GM12878 (cell line): ENCODE measurements at regions not wholly inside any gene's neighbourhood (a gene's known extent, or its start where the extent isn't known, plus 50 kb on each side); places are given as distances from the start of the nearest gene placed in this dataset.

ENCODE experiments used
- ATAC-seq: fragments of 200-7000 bp; cut with Tn5 transposase; 3 replicates; pipeline ENCODE4 v1.9.1; 2020; ENCODE audit warnings: mild to moderate bottlenecking, moderate library complexity
- BruUV-seq: library from RNA; stranded (reverse); fragments of 400-500 nt; replicated peaks from 2 replicates; lab custom pipeline; 2021; lab: Mats Ljungman, UMichigan
- CTCF ChIA-PET: fragments of 300-600 bp; sonication (Branson Sonifier 250); formaldehyde crosslinking; extraction: SDS; loops from one replicate; lab custom pipeline; 2021; ENCODE audit warnings: inconsistent platforms; lab: Yijun Ruan, JAX
- POLR2A ChIA-PET: fragments of 350-600 bp; formaldehyde crosslinking; extraction: SDS; loops from one replicate; lab custom pipeline; 2021; ENCODE audit warnings: inconsistent platforms; lab: Charles Lee
- RAD21 ChIA-PET: fragments of 300-600 bp; sonication (Branson Sonifier 250); formaldehyde crosslinking; loops from one replicate; lab custom pipeline; 2023; ENCODE audit warnings: antibody characterized with exemption; ENCODE audit not compliant: unreplicated experiment; lab: Charles Lee
- SMC1A ChIA-PET: fragments of 300-600 bp; sonication (Branson Sonifier 250); formaldehyde crosslinking; loops from one replicate; lab custom pipeline; 2023; ENCODE audit not compliant: unreplicated experiment, uncharacterized antibody; lab: Charles Lee
- DNase-seq: peaks from one replicate; pipeline ENCODE4 v3.0.0-alpha.2; 2011; ENCODE audit warnings: low read depth, low spot score
- FAIRE-seq: peaks from 3 replicates; lab custom pipeline; 2011; peaks lifted over from hg19 to GRCh38; lab: Jason Lieb, UNC
- H2AFZ ChIP-seq: 2 replicates; pipeline ENCODE4 v1.6.0; 2011; ENCODE audit warnings: low read depth, low read length, control low read depth; ENCODE audit not compliant: control insufficient read depth
- H3K27ac ChIP-seq: 2 replicates; pipeline ENCODE4 v1.5.1; 2011; ENCODE audit warnings: control low read depth; ENCODE audit not compliant: control insufficient read depth, insufficient read depth
- H3K27me3 ChIP-seq, 2 experiments: replicated peaks in 1 of 2; 2 replicates each; pipeline versions ENCODE4 v1.6.0 to v1.6.1; 2011; ENCODE audit warnings: low read length in 1 of 2; ENCODE audit not compliant: control insufficient read depth in 2 of 2, insufficient read depth in 2 of 2
- H3K36me3 ChIP-seq, 2 experiments: 2 replicates each; pipeline ENCODE4 v1.5.1; 2011; ENCODE audit warnings: low read length in 1 of 2; ENCODE audit not compliant: control insufficient read depth in 2 of 2, insufficient read depth in 2 of 2
- H3K4me1 ChIP-seq: 2 replicates; pipeline ENCODE4 v1.6.1; 2011; ENCODE audit warnings: mild to moderate bottlenecking, low read length, moderate library complexity, mixed read lengths; ENCODE audit not compliant: control insufficient read depth, insufficient read depth
- H3K4me2 ChIP-seq: 2 replicates; pipeline ENCODE4 v1.6.0; 2011; ENCODE audit warnings: control low read depth; ENCODE audit not compliant: control insufficient read depth, insufficient read depth
- H3K4me3 ChIP-seq: fragments of 200-600 bp; sonication (generic); 2 replicates; pipeline ENCODE4 v1.5.1; 2016
- H3K79me2 ChIP-seq: 2 replicates; pipeline ENCODE4 v1.6.0; 2011; ENCODE audit warnings: low read length; ENCODE audit not compliant: control insufficient read depth, insufficient read depth
- H3K9ac ChIP-seq: 2 replicates; pipeline ENCODE4 v1.8.0; 2011; ENCODE audit warnings: low read length, control low read depth, mixed read lengths; ENCODE audit not compliant: control insufficient read depth, insufficient read depth
- H3K9me3 ChIP-seq: replicated peaks from 3 replicates; pipeline ENCODE4 v1.5.1; 2011; ENCODE audit warnings: mild to moderate bottlenecking, low read length; ENCODE audit not compliant: control insufficient read depth, insufficient read depth
- H4K20me1 ChIP-seq: 2 replicates; pipeline ENCODE4 v1.6.0; 2011; ENCODE audit not compliant: control insufficient read depth, insufficient read depth
- CBX3 ChIP-seq: fragments of 200-600 bp; sonication (generic); IDR thresholded peaks from 2 replicates; pipeline ENCODE4 v1.6.1; 2016; ENCODE audit warnings: low read depth, borderline replicate concordance
- JUND ChIP-seq: IDR thresholded peaks from 2 replicates; pipeline ENCODE4 v1.6.1; 2012; ENCODE audit warnings: low read depth, mild to moderate bottlenecking, low read length, improper control_type of control experiment, moderate library complexity
- KDM1A ChIP-seq: fragments of 200-600 bp; sonication (generic); IDR thresholded peaks from 2 replicates; pipeline ENCODE4 v1.6.1; 2016; ENCODE audit warnings: borderline replicate concordance
- MTA2 ChIP-seq: fragments of 450-650 bp; IDR thresholded peaks from 2 replicates; pipeline ENCODE4 v1.6.1; 2016; ENCODE audit warnings: low read depth, mild to moderate bottlenecking, moderate library complexity
- NR2F1 ChIP-seq: fragments of 450-650 bp; conservative IDR thresholded peaks from 2 replicates; pipeline ENCODE4 v1.6.1; 2017; ENCODE audit warnings: mild to moderate bottlenecking
- POLR2AphosphoS2 ChIP-seq: IDR thresholded peaks from 2 replicates; pipeline ENCODE4 v1.6.1; 2011; ENCODE audit warnings: low read depth, mild to moderate bottlenecking, low read length, improper control_type of control experiment, moderate library complexity
- SMAD1 ChIP-seq: fragments of 450-650 bp; IDR thresholded peaks from 2 replicates; pipeline ENCODE4 v1.6.1; 2018; ENCODE audit warnings: mild to moderate bottlenecking, low read depth; ENCODE audit not compliant: partially characterized antibody
- SMARCA5 ChIP-seq: fragments of 450-650 bp; IDR thresholded peaks from 2 replicates; pipeline ENCODE4 v1.6.1; 2017; ENCODE audit warnings: mild to moderate bottlenecking
- SPI1 ChIP-seq: IDR thresholded peaks from 2 replicates; pipeline ENCODE4 v1.6.1; 2011; ENCODE audit warnings: low read depth, mild to moderate bottlenecking, low read length, moderate library complexity, borderline replicate concordance; ENCODE audit not compliant: insufficient read depth
- ZNF24 ChIP-seq: fragments of 450-650 bp; IDR thresholded peaks from 2 replicates; pipeline ENCODE4 v1.6.1; 2017; ENCODE audit warnings: antibody characterized with exemption, mild to moderate bottlenecking
- WGBS: methylation state at CpG from one replicate; pipeline ENCODE4 v1.1.6; 2016; ENCODE audit warnings: low lambda C conversion rate; ENCODE audit not compliant: insufficient replicate concordance, insufficient coverage; ENCODE audit errors: missing lambda C conversion rate; 5-methylcytosine and 5-hydroxymethylcytosine counted together
- in situ Hi-C: fragments of 300-500 bp; cut with MboI; formaldehyde crosslinking; loops from 9 replicates; pipeline ENCODE4 v1.14.3; 2018; ENCODE audit warnings: mixed read lengths
- intact Hi-C: fragments of 100-400 bp; cut with micrococcal nuclease; formaldehyde crosslinking; loops from one replicate; pipeline ENCODE4 v1.14.2; 2022; ENCODE audit not compliant: unreplicated experiment
- TF ChIP-seq, protein P1 (sequence below): fragments of 450-650 bp; formaldehyde crosslinking; IDR thresholded peaks from 2 replicates; pipeline ENCODE4 v1.4.0; 2022; ENCODE audit warnings: mild to moderate bottlenecking, moderate library complexity
- TF ChIP-seq, protein P2 (sequence below): fragments of 150-350 bp; IDR thresholded peaks from 2 replicates; pipeline ENCODE4 v1.6.1; 2014; ENCODE audit warnings: mild to moderate bottlenecking, low read depth, low read length
- TF ChIP-seq, protein P3 (sequence below): fragments of 450-650 bp; formaldehyde crosslinking; IDR thresholded peaks from 2 replicates; pipeline ENCODE4 v1.5.0; 2022; ENCODE audit warnings: mild to moderate bottlenecking, missing genetic modification characterization

DNA sequence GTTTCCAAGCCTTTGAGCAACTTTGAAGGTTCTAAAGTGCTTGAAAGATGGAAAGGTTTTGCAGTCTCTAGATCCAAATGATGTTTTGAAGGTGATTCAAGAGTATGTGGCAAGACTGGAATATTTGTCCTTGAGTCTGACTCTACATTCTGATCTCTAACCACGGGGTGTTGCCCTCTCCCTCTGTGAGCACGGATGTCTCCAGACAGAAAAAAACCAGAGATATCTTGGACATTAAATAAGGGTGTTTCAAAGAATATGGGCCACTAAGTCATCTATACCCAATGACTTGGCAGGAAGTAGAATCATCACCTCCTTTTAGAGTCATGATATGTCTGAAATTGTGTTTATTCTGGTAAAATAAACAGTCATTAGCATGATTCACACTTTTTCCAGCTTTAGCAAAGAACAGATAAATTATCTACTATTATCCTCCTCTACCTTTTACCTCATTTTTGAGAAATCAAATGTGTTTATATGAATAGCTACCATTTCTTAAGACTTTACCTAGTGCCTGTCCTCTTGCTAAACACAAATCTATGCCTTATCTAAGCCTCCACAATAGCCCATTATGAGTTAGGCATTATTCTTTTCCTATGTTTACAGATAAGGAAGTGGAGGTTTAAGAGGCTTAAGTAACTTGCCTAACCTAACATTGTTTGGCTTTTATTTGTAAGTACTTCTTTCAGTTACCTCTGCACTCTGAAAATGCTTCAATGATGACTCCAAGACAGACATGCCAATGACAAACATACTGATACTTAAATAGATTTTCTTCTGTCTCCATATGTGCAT is 384.4 kb downstream of the BMP2 start:
- no peak overlapping the region for H2AFZ ChIP-seq
- H3K27ac ChIP-seq = no peak overlapping the region
- ChIA-PET CTCF (interaction anchor here (1.0 to 1.8 kb wide), 6 partner anchors 10 to 386 kb away, joined by 3 to 11 read pairs (median 3); no protein-coding TSS in a partner anchor), POLR2A (no interaction called here), RAD21 (no interaction called here), SMC1A (interaction anchor here (0.7 to 2.0 kb wide), 9 partner anchors 8 to 240 kb away, joined by 3 to 6 read pairs (median 5); no protein-coding TSS in a partner anchor)
- no peaks in the 10 kb centered on the region for H3K79me2 ChIP-seq
- no peak for FAIRE-seq
- no peak for DNase-seq
- H3K4me2 ChIP-seq = no peak overlapping the region
- 0% methylated on average over 2 of the region's 2 CpGs for WGBS
- no peaks in the 10 kb centered on the region for H4K20me1 ChIP-seq
- H3K4me1 ChIP-seq = no peaks in the 10 kb centered on the region
- H3K36me3 ChIP-seq = no peaks in the 10 kb centered on the region
- intact Hi-C loops (no loop called here), in situ Hi-C loops (no loop called here)
- BruUV-seq = no TSS peak
- H3K9me3 ChIP-seq = no peaks in the 10 kb centered on the region
- no peaks in the 10 kb centered on the region for H3K27me3 ChIP-seq
- no peak overlapping the region for H3K9ac ChIP-seq
- no peak overlapping the region for H3K4me3 ChIP-seq
- no peak for ATAC-seq
- TF ChIP-seq MTA2 (no peak), POLR2AphosphoS2 (no peak), SMAD1 (no peak), CBX3 (no peak), KDM1A (no peak), NR2F1 (no peak), ZNF24 (no peak), JUND (no peak), SPI1 (no peak), SMARCA5 (no peak)
- TF ChIP-seq, protein P1, sequence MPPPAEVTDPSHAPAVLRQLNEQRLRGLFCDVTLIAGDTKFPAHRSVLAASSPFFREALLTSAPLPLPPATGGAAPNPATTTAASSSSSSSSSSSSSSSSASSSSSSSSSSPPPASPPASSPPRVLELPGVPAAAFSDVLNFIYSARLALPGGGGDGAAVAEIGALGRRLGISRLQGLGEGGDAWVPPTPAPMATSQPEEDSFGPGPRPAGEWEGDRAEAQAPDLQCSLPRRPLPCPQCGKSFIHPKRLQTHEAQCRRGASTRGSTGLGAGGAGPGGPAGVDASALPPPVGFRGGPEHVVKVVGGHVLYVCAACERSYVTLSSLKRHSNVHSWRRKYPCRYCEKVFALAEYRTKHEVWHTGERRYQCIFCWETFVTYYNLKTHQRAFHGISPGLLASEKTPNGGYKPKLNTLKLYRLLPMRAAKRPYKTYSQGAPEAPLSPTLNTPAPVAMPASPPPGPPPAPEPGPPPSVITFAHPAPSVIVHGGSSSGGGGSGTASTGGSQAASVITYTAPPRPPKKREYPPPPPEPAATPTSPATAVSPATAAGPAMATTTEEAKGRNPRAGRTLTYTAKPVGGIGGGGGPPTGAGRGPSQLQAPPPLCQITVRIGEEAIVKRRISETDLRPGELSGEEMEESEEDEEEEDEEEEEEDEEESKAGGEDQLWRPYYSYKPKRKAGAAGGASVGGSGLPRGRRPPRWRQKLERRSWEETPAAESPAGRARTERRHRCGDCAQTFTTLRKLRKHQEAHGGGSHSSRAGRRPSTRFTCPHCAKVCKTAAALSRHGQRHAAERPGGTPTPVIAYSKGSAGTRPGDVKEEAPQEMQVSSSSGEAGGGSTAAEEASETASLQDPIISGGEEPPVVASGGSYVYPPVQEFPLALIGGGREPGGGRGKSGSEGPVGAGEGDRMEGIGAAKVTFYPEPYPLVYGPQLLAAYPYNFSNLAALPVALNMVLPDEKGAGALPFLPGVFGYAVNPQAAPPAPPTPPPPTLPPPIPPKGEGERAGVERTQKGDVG (CRISPR knock-in tag) = no peak
- TF ChIP-seq, protein P2, sequence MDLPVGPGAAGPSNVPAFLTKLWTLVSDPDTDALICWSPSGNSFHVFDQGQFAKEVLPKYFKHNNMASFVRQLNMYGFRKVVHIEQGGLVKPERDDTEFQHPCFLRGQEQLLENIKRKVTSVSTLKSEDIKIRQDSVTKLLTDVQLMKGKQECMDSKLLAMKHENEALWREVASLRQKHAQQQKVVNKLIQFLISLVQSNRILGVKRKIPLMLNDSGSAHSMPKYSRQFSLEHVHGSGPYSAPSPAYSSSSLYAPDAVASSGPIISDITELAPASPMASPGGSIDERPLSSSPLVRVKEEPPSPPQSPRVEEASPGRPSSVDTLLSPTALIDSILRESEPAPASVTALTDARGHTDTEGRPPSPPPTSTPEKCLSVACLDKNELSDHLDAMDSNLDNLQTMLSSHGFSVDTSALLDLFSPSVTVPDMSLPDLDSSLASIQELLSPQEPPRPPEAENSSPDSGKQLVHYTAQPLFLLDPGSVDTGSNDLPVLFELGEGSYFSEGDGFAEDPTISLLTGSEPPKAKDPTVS = no peak
- TF ChIP-seq, protein P3, sequence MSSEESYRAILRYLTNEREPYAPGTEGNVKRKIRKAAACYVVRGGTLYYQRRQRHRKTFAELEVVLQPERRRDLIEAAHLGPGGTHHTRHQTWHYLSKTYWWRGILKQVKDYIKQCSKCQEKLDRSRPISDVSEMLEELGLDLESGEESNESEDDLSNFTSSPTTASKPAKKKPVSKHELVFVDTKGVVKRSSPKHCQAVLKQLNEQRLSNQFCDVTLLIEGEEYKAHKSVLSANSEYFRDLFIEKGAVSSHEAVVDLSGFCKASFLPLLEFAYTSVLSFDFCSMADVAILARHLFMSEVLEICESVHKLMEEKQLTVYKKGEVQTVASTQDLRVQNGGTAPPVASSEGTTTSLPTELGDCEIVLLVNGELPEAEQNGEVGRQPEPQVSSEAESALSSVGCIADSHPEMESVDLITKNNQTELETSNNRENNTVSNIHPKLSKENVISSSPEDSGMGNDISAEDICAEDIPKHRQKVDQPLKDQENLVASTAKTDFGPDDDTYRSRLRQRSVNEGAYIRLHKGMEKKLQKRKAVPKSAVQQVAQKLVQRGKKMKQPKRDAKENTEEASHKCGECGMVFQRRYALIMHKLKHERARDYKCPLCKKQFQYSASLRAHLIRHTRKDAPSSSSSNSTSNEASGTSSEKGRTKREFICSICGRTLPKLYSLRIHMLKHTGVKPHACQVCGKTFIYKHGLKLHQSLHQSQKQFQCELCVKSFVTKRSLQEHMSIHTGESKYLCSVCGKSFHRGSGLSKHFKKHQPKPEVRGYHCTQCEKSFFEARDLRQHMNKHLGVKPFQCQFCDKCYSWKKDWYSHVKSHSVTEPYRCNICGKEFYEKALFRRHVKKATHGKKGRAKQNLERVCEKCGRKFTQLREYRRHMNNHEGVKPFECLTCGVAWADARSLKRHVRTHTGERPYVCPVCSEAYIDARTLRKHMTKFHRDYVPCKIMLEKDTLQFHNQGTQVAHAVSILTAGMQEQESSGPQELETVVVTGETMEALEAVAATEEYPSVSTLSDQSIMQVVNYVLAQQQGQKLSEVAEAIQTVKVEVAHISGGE (CRISPR knock-in tag) = no peak
